Thoracic aorta (tissue), 2 donors: ENCODE measurements at regions not wholly inside any gene's neighbourhood (a gene's known extent, or its start where the extent isn't known, plus 50 kb on each side); places are given as distances from the start of the nearest gene placed in this dataset.

ENCODE experiments used
- ATAC-seq: fragments of 150-250 bp; one replicate; pipeline ENCODE4 v1.8.0; 2017; ENCODE audit warnings: low read depth; ENCODE audit not compliant: insufficient number of reproducible peaks, low FRiP score
- DNase-seq: peaks from one replicate; pipeline ENCODE4 v3.0.0-alpha.2; 2020; ENCODE audit warnings: low spot score
- H3K27ac ChIP-seq, 2 donors: fragments of 200-600 bp; sonication (generic); 1 replicate in 1 of 2; 2 replicates in 1 of 2; pipeline ENCODE4 v1.5.1; 2016; ENCODE audit warnings: mild to moderate bottlenecking in 2 of 2, moderate library complexity in 2 of 2
- H3K27me3 ChIP-seq: fragments of 200-600 bp; sonication (generic); replicated peaks from 2 replicates; pipeline ENCODE4 v1.6.0; 2016; ENCODE audit warnings: mild to moderate bottlenecking; ENCODE audit not compliant: insufficient read depth
- H3K36me3 ChIP-seq: fragments of 200-600 bp; sonication (generic); one replicate; pipeline ENCODE4 v1.5.1; 2016
- H3K4me1 ChIP-seq, 2 donors: fragments of 200-600 bp; sonication (generic); 1 replicate in 1 of 2; 2 replicates in 1 of 2; pipeline versions ENCODE4 v1.5.1 to v1.6.0; 2016; ENCODE audit warnings: low read depth in 2 of 2, mild to moderate bottlenecking in 1 of 2; ENCODE audit not compliant: control insufficient read depth in 1 of 2
- H3K4me3 ChIP-seq: fragments of 200-600 bp; sonication (generic); 2 replicates; pipeline ENCODE4 v1.5.1; 2016; ENCODE audit warnings: mild to moderate bottlenecking
- H3K9me3 ChIP-seq: fragments of 200-600 bp; sonication (generic); 2 replicates; pipeline ENCODE4 v1.5.1; 2016
- TF ChIP-seq, protein P1 (sequence below): fragments of 200-600 bp; sonication (generic); IDR thresholded peaks from one replicate; pipeline ENCODE4 v1.5.1; 2019; ENCODE audit warnings: antibody characterized with exemption

DNA sequence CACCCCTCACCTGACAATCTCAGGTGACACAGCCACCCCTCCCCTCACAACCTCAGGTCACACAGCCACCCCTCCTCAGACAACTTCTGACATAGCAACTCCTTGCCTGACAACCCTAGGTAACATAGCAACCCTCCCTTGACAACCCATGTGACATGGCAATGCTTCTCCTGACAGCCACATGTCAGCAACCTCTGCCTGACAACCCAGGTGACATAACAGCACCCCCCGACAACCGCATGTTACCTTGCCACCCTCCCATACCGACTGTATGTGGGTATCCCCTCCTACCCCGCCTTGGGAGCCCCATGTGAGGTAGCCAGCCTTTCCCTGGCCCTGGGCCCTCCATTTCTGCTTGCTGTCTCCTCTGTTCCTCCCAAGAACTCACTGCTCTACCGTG is 77.7 kb upstream of the B3GAT1 start:
- no peaks in the 10 kb centered on the region for H3K9me3 ChIP-seq

DNA sequence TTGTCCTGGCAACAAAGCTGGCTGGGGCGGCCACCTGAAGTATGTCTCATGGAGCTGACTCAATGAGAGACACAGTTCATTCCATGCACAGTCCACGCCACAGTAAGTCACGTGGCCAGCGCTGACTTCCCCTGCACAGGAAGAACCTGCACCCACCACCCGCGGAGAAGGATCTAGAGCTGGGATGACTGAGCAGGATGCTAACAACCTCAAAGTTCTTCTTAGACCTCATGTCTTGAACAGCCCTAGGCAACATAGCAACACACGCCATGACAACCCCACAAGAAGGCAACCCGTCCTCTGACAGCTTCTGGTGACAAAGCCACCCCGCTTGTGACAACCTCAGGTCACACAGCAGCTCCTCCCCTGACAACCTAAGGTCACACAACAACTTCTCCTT is 76.9 kb upstream of the B3GAT1 start:
- TF ChIP-seq, protein P1, sequence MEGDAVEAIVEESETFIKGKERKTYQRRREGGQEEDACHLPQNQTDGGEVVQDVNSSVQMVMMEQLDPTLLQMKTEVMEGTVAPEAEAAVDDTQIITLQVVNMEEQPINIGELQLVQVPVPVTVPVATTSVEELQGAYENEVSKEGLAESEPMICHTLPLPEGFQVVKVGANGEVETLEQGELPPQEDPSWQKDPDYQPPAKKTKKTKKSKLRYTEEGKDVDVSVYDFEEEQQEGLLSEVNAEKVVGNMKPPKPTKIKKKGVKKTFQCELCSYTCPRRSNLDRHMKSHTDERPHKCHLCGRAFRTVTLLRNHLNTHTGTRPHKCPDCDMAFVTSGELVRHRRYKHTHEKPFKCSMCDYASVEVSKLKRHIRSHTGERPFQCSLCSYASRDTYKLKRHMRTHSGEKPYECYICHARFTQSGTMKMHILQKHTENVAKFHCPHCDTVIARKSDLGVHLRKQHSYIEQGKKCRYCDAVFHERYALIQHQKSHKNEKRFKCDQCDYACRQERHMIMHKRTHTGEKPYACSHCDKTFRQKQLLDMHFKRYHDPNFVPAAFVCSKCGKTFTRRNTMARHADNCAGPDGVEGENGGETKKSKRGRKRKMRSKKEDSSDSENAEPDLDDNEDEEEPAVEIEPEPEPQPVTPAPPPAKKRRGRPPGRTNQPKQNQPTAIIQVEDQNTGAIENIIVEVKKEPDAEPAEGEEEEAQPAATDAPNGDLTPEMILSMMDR = no peak

More for the DNA sequence above, 77.7 kb upstream of the B3GAT1 start:
- no peaks in the 10 kb centered on the region for H3K36me3 ChIP-seq
- ATAC-seq (no peak), DNase-seq (no peak)
- no peaks in the 10 kb centered on the region for H3K4me1 ChIP-seq
- no peak overlapping the region for H3K4me3 ChIP-seq
- no peaks in the 10 kb centered on the region for H3K27me3 ChIP-seq
- TF ChIP-seq, protein P1 = no peak
- H3K27ac ChIP-seq = no peak overlapping the region

DNA sequence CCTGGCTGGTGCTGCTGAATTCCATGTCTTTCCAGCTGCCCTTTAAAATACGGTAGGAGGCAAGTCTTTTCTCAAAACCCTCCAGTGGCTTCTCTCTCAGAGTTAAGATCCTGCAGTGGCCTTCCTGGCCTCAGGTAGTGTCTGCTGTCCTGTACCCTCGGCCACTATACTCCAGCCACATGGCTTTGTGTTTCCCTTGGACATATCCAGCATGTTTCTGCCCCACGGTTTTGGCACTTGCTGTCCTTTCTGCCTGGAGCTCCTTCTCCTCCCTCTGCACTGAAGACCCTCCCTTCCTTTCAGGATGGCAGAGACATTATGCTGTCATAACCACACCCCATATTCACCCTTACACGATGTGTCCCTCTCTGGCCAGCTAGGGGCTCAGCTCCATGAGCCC is 76.5 kb upstream of the B3GAT1 start:
- Histone ChIP-seq H3K27me3 (no peaks in the 10 kb centered on the region), H3K4me1 (no peaks in the 10 kb centered on the region), H3K4me3 (no peak overlapping the region), H3K36me3 (no peaks in the 10 kb centered on the region), H3K27ac (no peak overlapping the region), H3K9me3 (no peaks in the 10 kb centered on the region)
- TF ChIP-seq, protein P1 = no peak
- no peak for DNase-seq
- no peak for ATAC-seq

More for the DNA sequence above, 76.9 kb upstream of the B3GAT1 start:
- ATAC-seq (no peak), DNase-seq (no peak)
- Histone ChIP-seq H3K27ac (no peak overlapping the region), H3K36me3 (no peaks in the 10 kb centered on the region), H3K27me3 (no peaks in the 10 kb centered on the region), H3K4me3 (no peak overlapping the region), H3K9me3 (no peaks in the 10 kb centered on the region), H3K4me1 (no peaks in the 10 kb centered on the region)

DNA sequence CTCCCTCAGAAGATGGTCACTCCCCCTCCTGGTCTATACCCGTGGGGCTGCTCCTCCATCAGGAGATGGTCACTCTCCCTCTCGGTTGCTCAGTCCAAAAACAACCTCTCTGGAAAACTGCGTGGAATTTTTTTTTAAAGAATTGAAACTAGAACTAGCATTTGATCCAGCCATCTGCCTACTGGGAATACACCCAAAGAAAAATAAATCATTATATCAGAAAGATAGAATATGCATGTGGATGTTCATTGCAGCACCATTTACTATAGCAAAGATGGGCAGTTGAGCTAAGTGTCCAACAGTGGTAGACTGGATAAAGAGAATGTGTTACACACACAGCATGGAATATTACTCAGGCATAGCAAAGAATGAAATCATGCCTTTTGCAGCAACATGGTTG is 75.7 kb upstream of the B3GAT1 start:
- H3K27ac ChIP-seq = no peak overlapping the region
- no peaks in the 10 kb centered on the region for H3K4me1 ChIP-seq
- H3K9me3 ChIP-seq = no peaks in the 10 kb centered on the region
- no peak for DNase-seq
- ATAC-seq = no peak
- no peaks in the 10 kb centered on the region for H3K27me3 ChIP-seq
- H3K4me3 ChIP-seq = no peak overlapping the region
- TF ChIP-seq, protein P1 = no peak
- H3K36me3 ChIP-seq = no peaks in the 10 kb centered on the region

DNA sequence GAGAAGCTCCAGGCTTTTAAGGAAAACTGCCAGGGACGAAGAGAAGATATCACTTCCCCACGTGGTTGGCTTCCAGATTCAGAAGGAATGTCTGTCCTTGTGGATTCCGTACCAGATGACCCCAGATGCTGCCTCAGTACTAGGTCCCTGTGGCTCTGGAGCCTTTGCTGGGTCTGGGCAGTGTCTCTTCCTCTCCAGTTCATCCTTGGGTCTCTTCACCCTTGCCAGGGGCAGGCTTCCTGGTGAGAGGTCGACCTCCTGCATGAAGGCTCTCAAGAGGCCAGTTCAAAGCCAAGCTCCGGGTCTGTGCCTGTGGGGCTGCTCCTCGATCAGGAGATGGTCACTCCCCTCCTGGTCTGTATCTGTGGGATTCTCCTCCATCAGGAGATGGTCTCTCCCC is 74.7 kb upstream of the B3GAT1 start:
- DNase-seq = no peak
- H3K36me3 ChIP-seq = no peaks in the 10 kb centered on the region
- TF ChIP-seq, protein P1 = no peak
- H3K4me1 ChIP-seq = no peaks in the 10 kb centered on the region
- no peak overlapping the region for H3K27ac ChIP-seq
- H3K4me3 ChIP-seq = no peak overlapping the region
- no peaks in the 10 kb centered on the region for H3K9me3 ChIP-seq
- ATAC-seq = no peak
- no peaks in the 10 kb centered on the region for H3K27me3 ChIP-seq
